ENCODE measurements at regions not wholly inside any gene's neighbourhood (a gene's known extent, or its start where the extent isn't known, plus 50 kb on each side); places are given as distances from the start of the nearest gene placed in this dataset.

DNA sequence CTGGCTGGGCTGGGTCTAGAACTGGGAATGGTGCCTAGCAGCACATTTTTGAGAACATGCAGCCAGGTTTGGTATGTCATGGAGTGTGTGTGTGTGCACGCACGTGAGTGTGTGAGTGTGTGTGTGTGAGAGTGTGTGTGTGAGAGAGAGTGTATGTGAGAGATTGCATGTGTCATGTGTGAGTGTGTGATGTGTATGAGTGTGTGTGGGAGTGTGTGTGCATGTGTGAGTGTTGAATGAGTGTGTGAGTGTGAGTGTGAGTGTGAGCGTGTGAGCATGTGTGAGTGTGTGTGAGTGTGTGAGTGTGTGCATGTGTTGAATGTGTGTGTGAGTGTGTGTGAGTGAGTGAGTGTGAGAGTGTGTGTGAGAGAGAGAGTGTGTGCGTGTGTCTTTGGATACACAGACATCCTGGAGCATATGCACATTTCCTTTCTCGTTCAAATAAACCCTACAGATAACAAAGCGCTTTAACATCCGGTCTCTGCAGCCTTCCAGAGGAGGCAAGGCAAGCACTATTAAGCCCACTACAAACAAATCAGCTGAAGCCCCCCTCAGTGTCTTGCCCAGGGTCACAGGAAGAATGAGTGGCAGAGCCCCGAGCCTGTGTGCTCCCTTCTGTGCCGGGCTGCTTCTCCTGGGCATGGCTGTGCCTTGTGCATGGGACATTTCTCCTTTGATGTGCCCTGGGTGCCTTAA, 108.7 kb upstream of the ETV6 start:
- TF ChIP-seq, protein P1, sequence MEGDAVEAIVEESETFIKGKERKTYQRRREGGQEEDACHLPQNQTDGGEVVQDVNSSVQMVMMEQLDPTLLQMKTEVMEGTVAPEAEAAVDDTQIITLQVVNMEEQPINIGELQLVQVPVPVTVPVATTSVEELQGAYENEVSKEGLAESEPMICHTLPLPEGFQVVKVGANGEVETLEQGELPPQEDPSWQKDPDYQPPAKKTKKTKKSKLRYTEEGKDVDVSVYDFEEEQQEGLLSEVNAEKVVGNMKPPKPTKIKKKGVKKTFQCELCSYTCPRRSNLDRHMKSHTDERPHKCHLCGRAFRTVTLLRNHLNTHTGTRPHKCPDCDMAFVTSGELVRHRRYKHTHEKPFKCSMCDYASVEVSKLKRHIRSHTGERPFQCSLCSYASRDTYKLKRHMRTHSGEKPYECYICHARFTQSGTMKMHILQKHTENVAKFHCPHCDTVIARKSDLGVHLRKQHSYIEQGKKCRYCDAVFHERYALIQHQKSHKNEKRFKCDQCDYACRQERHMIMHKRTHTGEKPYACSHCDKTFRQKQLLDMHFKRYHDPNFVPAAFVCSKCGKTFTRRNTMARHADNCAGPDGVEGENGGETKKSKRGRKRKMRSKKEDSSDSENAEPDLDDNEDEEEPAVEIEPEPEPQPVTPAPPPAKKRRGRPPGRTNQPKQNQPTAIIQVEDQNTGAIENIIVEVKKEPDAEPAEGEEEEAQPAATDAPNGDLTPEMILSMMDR (IDR thresholded peaks at IDR 0.05): no peak
- TF ChIP-seq EZH2 (IDR thresholded peaks at IDR 0.05) (no peak), EZH2phosphoT487 (IDR thresholded peaks at IDR 0.05) (no peak)

Data from neural progenitor cell (in vitro differentiated cells).